Gastroesophageal sphincter (tissue), 4 donors: ENCODE measurements at regions not wholly inside any gene's neighbourhood (a gene's known extent, or its start where the extent isn't known, plus 50 kb on each side); places are given as distances from the start of the nearest gene placed in this dataset.

Source experiments
- ATAC-seq: fragments of 150-250 bp; one replicate; pipeline ENCODE4 v1.9.1; 2016; ENCODE audit warnings: mild to moderate bottlenecking, moderate library complexity
- H3K27ac ChIP-seq, 4 donors: fragments of 200-600 bp; sonication (generic) in 3 of 4; 1 replicate in 3 of 4; 2 replicates in 1 of 4; pipeline ENCODE4 v1.5.1; 2016 to 2019
- H3K27me3 ChIP-seq: fragments of 200-600 bp; sonication (generic); one replicate; pipeline ENCODE4 v1.5.1; 2019
- H3K36me3 ChIP-seq, 2 donors: fragments of 200-600 bp; sonication (generic); one replicate each; pipeline ENCODE4 v1.5.1; 2019; ENCODE audit warnings: control low read depth in 1 of 2
- H3K4me1 ChIP-seq, 3 donors: fragments of 200-600 bp; sonication (generic); 1 replicate in 2 of 3; 2 replicates in 1 of 3; pipeline ENCODE4 v1.5.1; 2016 to 2019; ENCODE audit warnings: control low read depth in 2 of 3
- H3K4me3 ChIP-seq, 2 donors: fragments of 200-600 bp; sonication (generic); one replicate each; pipeline ENCODE4 v1.5.1; 2019; ENCODE audit warnings: mild to moderate bottlenecking in 1 of 2, moderate library complexity in 1 of 2
- H3K9me3 ChIP-seq, 3 donors: fragments of 200-600 bp; sonication (generic); one replicate each; pipeline ENCODE4 v1.5.1; 2017 to 2019; ENCODE audit warnings: control low read depth in 2 of 3
- EP300 ChIP-seq: sonication (generic); formaldehyde crosslinking; IDR thresholded peaks from one replicate; pipeline ENCODE4 v1.6.1; 2017; ENCODE audit warnings: antibody characterized with exemption, mild to moderate bottlenecking
- POLR2A ChIP-seq, 2 donors: fragments of 450-650 bp; IDR thresholded peaks; one replicate each; pipeline ENCODE4 v1.6.1; 2017; ENCODE audit warnings: antibody characterized with exemption in 2 of 2, mild to moderate bottlenecking in 2 of 2, moderate library complexity in 1 of 2
- POLR2AphosphoS5 ChIP-seq: sonication (generic); formaldehyde crosslinking; IDR thresholded peaks from one replicate; pipeline ENCODE4 v1.6.1; 2017; ENCODE audit warnings: antibody characterized with exemption
- WGBS, 2 donors: methylation state at CpG; one replicate each; pipeline ENCODE4 v1.1.5; 2018; ENCODE audit warnings: low coverage in 1 of 2; 5-methylcytosine and 5-hydroxymethylcytosine counted together
- TF ChIP-seq, protein P1 (sequence below), 4 experiments: fragments of 200-600 bp in 2 of 4; fragments of 450-650 bp in 2 of 4; sonication (generic) in 1 of 4; IDR thresholded peaks; one replicate each; pipeline ENCODE4 v1.5.1; 2017 to 2019; ENCODE audit warnings: antibody characterized with exemption in 4 of 4, mild to moderate bottlenecking in 2 of 4, moderate library complexity in 2 of 4

DNA sequence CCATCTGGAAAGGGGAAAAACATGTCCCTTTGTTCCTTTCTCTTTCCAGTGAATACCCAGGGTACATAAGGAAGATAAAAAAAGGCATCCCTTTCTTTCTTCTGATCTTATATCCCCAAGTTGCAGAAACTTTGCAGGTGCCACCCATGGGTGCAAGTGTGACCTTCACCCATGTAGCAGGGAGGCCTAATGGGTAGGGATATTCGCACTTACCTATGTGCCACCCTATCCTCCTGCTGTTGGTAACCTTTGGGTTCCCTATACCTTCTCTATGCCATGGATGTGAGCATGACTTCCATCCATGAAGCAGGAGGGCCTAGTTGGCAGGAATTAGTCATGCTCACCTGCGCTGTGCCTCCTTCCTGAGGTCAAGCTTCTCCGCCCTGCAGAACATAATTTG is 59.2 kb upstream of the C15orf39 start:
- H3K36me3 ChIP-seq: no peaks in the 10 kb centered on the region
- peaks cover 0 to 52% (median 0%) of the 10 kb centered on the region in 3 donors for H3K9me3 ChIP-seq
- H3K4me3 ChIP-seq: no peak overlapping the region
- no peak for TF ChIP-seq POLR2A (IDR thresholded peaks at IDR 0.05)
- TF ChIP-seq, protein P1, sequence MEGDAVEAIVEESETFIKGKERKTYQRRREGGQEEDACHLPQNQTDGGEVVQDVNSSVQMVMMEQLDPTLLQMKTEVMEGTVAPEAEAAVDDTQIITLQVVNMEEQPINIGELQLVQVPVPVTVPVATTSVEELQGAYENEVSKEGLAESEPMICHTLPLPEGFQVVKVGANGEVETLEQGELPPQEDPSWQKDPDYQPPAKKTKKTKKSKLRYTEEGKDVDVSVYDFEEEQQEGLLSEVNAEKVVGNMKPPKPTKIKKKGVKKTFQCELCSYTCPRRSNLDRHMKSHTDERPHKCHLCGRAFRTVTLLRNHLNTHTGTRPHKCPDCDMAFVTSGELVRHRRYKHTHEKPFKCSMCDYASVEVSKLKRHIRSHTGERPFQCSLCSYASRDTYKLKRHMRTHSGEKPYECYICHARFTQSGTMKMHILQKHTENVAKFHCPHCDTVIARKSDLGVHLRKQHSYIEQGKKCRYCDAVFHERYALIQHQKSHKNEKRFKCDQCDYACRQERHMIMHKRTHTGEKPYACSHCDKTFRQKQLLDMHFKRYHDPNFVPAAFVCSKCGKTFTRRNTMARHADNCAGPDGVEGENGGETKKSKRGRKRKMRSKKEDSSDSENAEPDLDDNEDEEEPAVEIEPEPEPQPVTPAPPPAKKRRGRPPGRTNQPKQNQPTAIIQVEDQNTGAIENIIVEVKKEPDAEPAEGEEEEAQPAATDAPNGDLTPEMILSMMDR (IDR thresholded peaks at IDR 0.05): no peak
- TF ChIP-seq EP300: no peak
- no peak for TF ChIP-seq POLR2AphosphoS5
- no peak for ATAC-seq
- no peaks in the 10 kb centered on the region for H3K27me3 ChIP-seq
- no peak overlapping the region for H3K27ac ChIP-seq
- WGBS, 2 donors: 86 to 90% methylated on average over 1 to 2 of the region's 3 CpGs
- H3K4me1 ChIP-seq: no peaks in the 10 kb centered on the region

- 71 to 100% methylated on average over 2 of the region's 5 CpGs for WGBS, 2 donors
- ATAC-seq: no peak
- no peaks in the 10 kb centered on the region for H3K27me3 ChIP-seq
Observed at GRCh38 chr15:75143738-75144334, 57.8 kb upstream of the C15orf39 start.

GRCh38 chr15:75145027-75145841 is 56.4 kb upstream of the C15orf39 start:
- ATAC-seq: no peak
- Histone ChIP-seq H3K4me1 (no peaks in the 10 kb centered on the region), H3K27me3 (no peaks in the 10 kb centered on the region), H3K4me3 (no peak overlapping the region), H3K36me3 (no peaks in the 10 kb centered on the region), H3K9me3 (peaks cover 0 to 52% (median 0%) of the 10 kb centered on the region in 3 donors), H3K27ac (no peak overlapping the region)
- TF ChIP-seq, protein P1 (IDR thresholded peaks at IDR 0.05): no peak
- no peak for TF ChIP-seq EP300
- TF ChIP-seq POLR2A (IDR thresholded peaks at IDR 0.05): no peak
- no peak for TF ChIP-seq POLR2AphosphoS5
- WGBS, 2 donors: 100% methylated on average over 1 of the region's 7 CpGs; no CpG with 5 or more reads in 1 of the 2 donors

More at GRCh38 chr15:75143738-75144334, 57.8 kb upstream of the C15orf39 start:
- no peak overlapping the region for H3K4me3 ChIP-seq
- TF ChIP-seq, protein P1 (IDR thresholded peaks at IDR 0.05): no peak
- no peak for TF ChIP-seq POLR2AphosphoS5
- no peak for TF ChIP-seq POLR2A (IDR thresholded peaks at IDR 0.05)
- TF ChIP-seq EP300: no peak
- H3K36me3 ChIP-seq: no peaks in the 10 kb centered on the region
- H3K4me1 ChIP-seq: no peaks in the 10 kb centered on the region
- peaks cover 0 to 52% (median 0%) of the 10 kb centered on the region in 3 donors for H3K9me3 ChIP-seq
- no peak overlapping the region for H3K27ac ChIP-seq

DNA sequence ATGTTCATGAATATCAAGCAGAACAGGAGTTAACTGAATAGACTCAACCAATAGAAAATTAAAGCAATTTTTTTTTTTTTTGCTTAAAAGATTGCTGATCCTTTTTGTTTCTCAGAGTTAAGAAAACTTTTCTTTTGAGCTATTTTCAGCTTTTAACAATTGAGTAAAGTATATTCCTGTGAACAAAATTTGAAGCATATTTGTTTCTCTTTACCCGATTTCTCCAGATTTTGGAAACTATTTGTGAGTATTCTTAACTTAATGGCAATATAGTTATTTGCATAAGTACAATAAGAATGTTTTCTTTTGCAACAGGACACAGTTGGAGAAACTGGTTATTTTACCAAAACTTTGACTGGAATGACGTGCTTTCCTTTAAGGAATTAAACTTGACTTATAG is 53.4 kb upstream of the C15orf39 start:
- Histone ChIP-seq H3K4me3 (no peak overlapping the region), H3K9me3 (peaks cover 0 to 26% (median 0%) of the 10 kb centered on the region in 3 donors), H3K4me1 (peaks cover 0 to 11% (median 0%) of the 10 kb centered on the region in 3 donors), H3K27ac (no peak overlapping the region), H3K36me3 (no peaks in the 10 kb centered on the region), H3K27me3 (no peaks in the 10 kb centered on the region)
- 93 to 100% methylated on average over 2 of the region's 2 CpGs for WGBS, 2 donors
- TF ChIP-seq, protein P1 (IDR thresholded peaks at IDR 0.05): no peak
- TF ChIP-seq EP300: no peak
- TF ChIP-seq POLR2AphosphoS5: no peak
- TF ChIP-seq POLR2A (IDR thresholded peaks at IDR 0.05): no peak
- no peak for ATAC-seq
